NCI-H1048 (cell line): ENCODE measurements at regions not wholly inside any gene's neighbourhood (a gene's known extent, or its start where the extent isn't known, plus 50 kb on each side); places are given as distances from the start of the nearest gene placed in this dataset.
"Not testable (repeated sequence)": the region's sequence is repeated elsewhere in the genome, so short reads cannot be mapped to it uniquely, and the experiment has no call there.

ENCODE experiments used
- DNase-seq: peaks from one replicate; lab custom pipeline; 2025; lab: John Stamatoyannopoulos, UW

DNA sequence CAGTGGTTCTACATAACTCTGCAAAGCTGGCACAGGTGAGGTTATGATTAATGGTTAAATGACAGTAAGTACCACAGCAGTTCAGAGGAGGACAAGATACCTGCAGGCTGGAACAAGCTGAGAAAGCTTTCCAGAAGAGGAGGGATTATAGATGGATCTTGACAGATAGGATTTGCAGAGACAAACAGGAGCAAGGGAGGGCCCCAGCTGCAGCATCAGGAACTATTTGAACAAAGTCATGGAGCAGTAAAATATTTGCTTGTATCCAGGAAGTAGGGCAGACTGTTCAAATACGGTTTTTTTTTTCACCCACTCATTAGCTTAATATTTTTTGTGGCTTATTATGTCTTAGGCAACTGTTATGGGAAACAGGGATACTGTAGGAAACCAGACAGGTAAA, 144.4 kb upstream of the MAN1A1 start:
- no peak for DNase-seq

DNA sequence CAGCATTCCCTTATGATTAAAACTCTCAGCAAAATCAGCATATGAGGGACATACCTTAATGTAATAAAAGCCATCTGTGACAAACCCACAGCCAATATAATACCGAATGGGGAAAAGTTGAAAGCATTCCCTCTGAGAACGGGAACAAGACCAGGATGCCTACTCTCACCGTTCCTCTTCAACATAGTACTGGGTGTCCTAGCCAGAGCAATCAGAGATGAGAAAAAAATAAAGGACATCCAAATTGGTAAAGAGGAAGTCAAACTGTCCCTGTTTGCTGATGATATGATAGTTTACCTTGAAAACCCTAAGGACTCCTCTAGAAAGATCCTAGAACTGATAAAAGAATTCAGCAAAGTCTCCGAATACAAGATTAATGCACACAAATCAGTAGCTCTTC, 141.6 kb upstream of the MAN1A1 start:
- DNase-seq, result not testable (repeated sequence)

DNA sequence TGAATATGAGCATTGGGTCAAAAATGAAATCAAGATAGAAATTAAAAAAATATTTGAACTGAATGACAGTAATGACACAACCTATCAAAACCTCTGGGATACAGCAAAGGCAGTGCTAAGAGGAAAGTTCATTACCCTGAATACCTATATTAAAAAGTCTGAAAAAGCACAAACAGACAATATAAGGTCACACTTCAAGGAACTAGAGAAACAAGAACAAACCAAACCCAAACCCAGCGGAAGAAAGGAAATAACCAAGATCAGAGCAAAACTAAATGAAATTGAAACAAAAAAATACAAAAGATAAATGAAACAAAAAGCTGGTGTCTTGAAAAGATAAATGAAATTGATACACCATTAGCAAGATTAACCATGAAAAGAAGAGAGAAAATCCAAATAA, 140.5 kb upstream of the MAN1A1 start:
- DNase-seq, result not testable (repeated sequence)

DNA sequence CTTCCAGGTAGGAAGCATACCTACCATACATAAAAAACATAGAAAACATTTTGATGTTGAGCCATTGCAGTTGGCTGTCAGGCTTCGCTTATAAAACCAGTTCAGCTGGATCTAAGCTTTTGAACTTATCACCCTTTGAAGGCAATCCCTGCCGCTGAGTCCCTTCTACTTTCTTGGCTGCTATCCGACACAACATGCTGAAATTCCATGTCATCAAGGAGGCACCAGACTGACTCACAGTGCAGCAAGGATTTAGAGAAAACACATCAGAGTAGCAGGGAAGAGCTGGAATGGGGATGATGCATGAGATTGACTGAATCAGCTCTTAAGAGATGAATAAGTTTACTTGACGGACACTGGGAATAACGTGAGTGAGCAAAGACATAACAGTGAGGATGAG, 135.0 kb upstream of the MAN1A1 start:
- DNase-seq, result no peak

DNA sequence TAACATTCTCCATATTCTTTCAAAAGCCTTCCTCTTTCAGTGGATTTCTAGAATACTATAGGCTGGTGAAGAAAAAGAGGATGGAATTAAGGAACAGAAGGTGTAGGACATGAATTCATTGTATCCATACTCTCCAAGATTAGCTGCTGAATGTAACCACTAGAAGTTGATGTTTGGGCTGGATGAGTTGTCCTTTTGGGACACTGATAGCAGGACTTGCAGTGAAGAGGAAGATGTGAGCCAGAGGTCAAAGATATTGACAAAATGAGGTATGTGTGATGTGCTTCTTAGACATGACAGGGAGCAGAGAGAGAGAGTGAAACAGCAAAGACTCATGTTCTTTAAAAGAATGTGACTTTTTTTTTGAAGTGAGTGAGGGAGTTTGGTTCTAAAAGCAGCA, 134.3 kb upstream of the MAN1A1 start:
- DNase-seq, result no peak

DNA sequence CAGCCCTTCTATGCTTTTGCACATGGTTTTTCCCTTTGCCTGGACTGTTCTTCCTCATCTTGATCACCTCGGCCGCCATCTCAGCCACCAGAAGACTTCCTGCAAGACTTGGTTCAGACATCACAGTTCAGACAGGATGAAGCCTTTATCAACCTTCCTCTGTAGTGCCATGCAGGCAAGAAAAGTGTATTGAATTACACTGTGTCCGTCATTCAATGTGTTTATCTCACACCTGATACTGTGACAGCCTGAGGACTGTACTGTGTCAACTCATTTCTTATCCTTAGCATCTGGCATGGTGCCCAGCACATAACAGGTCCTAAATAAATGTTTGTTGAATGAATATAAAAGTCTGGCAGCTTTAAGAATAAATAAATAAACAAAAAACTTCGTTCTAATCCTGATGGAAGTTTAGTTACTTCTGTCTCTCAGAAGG, 133.3 kb upstream of the MAN1A1 start:
- no peak for DNase-seq

DNA sequence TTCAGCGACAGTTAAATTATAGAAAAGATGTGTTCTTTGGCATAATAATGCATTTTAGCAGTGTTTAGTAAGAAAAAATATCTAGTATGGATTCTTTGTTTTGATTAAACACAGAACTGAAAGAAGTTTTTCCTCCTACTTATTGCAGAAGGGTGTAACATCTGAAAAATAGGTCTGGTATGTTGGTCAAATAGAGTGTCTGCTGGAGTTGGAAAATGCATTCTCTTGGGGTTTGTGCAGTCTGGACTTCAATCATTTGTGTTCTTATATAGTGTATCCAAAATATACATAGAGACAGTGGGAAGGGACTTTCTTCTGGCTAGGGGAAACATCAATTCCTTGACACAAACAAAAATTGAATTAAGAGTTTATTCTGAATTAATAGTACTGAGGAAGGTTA, 132.4 kb upstream of the MAN1A1 start:
- DNase-seq, result no peak

DNA sequence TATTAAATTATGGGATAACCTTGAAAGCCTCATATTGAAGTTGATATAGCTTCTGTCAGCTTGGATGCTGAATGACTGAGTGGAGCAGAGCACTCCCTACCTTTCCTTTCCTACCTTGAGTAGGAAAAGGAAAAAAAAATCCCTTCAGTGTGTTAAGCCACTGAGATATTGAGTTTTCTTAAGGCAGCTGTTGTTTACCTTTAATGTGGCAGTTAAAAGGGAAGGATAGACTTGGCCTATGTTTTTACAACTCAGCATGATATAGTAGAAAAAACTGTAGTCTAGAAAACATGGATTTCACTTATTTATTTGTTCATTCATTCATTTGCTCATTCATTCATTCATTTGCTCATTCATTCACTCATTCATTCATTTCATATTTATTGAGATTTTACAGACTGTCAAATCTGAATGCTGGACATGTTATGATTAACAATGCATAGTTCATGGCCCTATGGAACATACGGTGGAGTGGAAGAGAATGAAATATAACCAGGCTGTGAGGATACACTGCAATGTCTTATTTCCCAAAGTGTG, 131.5 kb upstream of the MAN1A1 start:
- no peak for DNase-seq

DNA sequence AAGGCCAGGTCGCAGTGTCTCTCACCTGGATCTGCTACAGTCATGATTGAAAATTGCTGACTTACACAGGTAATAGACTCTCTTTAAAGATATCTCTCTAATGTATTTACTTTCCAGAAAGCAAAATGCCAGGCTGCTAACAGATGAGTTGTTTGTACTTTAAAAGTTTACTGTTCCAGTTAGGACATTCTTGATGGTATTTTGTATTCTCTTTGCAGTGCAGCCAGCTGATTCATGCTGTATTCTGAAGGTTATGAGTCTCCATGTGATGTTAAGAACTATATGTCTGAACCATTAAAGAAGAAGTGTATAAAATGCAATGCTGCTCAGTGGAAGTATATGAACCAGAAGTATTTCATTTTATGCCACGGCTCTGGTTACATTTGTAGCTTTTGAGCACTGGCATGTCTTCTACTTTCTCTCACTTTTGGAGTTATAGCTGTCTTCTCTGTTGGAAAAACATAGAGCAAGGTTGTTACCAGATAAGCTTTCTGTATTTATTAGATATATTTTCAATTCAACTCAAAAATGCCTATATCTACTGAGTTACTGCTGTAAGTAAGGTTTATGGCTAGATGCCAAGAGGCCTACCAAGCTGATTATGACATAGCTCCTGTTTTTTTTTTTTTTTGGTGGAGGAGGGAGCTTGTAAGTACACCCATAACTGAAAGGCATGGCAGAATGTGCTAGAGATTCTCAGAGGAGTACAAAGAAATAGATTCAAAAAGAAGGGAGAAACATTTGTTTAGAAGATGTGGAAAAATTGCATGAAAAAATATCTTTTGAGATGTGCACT, 130.5 kb upstream of the MAN1A1 start:
- DNase-seq, result no peak

DNA sequence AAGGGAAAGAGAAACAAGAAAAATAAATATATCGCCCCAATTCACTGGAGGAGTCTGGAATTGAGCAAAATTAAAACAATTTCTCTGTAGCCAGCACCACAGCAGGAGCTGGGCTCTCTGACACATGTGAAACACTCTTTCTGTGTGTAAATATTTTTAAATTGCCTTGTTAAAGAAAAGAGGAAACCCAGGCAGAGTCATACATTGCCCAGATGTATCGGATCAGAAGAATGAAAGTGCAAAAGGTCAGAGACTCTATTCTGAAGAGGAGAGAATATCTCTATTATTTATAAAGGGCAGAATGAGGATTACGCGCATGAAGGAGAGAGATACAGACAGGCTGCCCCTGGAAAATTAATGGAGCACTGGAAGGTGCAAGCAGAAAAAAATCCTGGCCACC, 127.0 kb upstream of the MAN1A1 start:
- DNase-seq, result no peak

DNA sequence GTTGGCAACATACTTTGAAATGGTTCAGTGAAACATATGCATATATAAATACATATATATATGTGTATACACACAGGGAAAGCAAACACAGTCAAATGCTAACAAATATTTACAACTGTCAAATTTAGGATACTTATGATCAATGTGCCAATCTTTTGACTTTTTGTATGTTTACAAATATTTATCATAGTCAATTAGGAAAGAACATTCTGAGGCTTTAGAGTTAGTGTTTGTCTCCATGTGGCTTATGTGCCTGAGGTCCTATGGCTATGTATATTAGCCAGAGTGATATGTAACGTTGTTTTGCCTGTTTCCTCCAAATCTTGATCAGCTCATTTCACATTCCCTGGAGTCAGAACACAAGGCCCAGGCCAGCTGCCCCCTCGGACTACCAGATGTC, 126.5 kb upstream of the MAN1A1 start:
- DNase-seq, result no peak

DNA sequence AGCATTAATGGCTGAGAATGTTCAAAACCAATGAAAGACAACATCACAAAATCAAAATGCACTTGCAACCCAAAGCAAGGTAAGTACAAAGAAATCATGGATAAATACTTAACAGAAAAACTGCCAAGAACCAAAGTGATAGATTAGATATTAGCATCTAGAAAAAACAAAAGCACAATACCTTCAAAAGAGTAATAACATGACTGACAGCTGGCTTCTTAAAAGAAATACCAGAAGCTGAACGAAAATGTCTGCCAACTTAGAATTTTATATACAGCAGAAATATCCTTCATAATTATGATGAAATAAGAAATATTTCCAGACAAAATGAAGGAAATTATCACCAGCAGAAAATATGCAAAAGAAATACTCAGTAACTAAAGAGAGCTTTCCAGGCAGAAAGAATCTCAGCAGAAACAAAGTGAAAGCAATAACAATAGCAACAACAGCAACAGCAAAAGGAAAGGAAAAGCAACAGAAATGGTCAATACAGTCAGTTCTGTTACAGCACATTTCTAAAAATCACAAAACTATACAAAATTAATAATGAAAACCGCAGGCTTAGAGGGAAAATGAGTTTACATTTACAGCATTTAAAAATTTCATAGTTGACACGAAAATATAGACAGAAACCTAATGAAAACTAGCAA, 121.5 kb upstream of the MAN1A1 start:
- no peak for DNase-seq

DNA sequence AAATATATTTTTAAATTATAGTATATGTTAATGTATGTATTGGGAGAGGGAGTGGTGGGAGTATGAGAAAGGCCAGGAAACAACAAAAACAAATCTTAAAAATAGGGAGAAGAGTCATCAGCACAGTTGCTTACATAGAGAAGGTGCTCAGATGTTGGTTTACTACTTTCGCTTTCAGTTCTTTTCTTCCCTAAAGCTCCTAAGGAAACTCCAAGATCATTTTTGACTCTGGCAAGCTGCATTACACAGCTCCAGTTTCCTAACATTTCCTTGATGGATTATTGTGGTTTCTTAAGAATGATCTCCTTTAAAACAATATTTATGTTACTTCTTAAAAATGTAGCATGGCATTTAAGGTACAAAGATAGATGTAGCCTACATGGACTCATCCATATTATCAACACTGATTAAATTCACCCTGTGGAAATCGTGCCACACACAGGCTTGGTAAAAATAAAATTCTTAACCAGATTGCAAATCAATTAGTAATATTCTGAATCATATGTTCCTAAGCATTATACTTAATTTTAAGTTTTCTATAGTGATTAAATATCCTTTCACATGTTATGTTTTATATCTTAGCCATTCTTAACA, 118.0 kb upstream of the MAN1A1 start:
- DNase-seq, result no peak

DNA sequence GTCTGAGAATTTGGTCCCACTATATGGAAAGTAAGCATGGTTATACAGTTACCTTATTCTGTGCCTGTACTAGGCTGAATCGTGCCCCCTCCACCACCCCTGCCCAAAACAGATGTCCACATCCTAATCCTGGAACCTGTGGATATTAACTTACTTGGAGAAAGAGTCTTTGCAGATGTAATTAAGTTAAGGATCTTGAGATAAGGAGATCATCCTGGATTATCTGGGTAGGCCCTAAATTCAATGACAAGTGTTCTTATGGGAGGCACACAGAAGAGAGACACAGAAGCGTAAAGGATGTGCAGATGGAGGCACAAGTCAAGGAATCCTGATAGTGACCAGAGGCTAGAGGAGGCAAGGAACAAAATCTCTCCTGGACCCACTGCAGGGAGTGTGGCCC, 116.7 kb upstream of the MAN1A1 start:
- DNase-seq, result no peak

DNA sequence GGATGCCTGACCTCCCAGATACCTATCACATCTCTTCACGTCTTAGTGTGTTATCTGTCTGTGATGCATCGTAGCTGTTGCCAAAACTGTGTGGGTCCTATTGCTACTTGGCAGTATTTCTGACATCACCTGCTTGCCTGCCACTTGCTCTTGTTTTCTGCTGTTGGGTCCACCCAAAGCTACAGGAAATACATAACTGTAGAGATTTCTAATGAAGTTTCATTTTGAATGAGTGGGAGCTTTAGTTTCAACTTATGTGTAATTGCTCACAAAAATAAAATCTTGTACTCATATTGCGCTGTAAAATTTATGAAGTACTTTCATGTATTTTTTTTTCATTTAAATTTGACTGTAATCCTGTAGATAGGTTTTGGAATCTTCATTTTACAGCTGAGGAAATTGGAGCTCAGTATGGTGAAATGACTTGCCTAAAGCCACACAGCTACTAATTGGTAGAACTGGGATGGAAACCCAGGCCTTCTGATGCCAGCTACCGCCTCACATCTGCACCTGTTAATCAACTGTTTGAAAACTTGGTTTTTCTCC, 113.6 kb upstream of the MAN1A1 start:
- no peak for DNase-seq

DNA sequence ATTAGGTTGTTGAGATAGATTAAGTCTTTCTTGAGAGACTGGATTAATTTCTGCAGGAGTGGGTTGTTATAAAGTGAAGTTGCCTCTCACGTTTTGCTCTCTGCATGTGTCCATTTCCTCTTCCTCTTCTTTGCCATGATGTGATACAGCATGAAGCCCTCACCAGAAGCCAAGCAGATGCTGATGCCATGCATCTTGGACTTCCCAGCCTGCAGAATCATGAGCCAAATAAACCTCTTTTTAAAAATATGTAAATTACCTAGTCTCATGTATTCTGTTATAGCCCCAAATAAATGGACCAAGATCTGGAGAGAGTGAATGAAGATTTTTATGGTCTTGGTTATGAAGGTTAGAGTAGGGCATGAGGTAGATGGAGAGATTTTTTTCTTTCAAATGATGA, 111.6 kb upstream of the MAN1A1 start:
- DNase-seq, result no peak

DNA sequence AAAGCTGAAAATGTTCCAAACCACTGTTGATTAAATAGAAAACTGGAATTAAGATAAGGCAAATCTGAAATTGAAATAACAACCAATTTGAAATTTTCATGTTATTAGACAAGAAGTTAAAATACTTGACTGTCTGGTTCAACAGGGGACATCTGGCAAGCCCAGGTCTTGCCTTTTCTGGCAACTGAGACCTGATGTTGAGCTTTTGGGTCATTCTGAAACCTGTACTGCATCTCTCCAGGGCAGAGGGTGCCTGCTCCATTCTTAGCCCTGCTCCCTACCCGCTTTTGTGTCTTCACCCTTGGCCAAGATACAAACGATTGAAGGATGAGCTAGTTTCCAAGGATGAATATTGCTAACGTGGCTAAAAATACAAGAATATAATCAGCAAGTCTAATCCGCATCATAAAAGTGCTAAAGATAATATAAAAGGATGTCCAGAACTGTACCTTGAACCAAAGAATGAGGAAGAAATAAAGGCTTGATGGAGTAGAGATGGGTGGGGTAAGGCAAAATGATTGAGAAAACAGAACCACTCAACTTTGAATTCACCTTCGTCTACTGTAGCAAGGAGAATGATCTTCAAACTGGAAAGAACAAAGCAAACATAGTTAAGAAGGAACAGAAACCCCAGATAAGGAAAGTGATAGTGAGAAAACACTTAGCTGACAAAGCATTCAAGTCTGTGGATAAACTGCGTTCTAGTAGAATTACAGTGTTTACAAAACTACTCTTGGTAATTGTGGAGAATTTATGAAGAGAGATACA, 109.8 kb upstream of the MAN1A1 start:
- no peak for DNase-seq

DNA sequence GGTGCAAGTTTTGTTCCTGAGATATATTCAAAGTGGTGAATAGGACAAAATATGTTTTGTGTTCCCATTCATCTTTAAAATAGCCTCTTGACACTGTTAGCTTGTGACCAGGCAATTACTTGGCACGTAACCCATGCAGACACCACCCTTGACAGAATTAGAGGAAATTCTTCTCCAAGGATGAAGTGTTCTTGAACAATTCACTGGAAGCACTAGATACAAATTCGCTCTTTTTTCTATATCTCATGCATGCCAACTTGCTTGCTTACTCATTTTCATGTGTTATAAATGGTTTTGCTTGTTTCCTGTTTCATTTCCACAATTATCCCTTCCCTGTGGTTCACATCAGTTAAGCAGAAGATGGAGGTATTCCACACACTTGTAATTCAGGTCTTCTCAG, 105.2 kb upstream of the MAN1A1 start:
- DNase-seq, result no peak

DNA sequence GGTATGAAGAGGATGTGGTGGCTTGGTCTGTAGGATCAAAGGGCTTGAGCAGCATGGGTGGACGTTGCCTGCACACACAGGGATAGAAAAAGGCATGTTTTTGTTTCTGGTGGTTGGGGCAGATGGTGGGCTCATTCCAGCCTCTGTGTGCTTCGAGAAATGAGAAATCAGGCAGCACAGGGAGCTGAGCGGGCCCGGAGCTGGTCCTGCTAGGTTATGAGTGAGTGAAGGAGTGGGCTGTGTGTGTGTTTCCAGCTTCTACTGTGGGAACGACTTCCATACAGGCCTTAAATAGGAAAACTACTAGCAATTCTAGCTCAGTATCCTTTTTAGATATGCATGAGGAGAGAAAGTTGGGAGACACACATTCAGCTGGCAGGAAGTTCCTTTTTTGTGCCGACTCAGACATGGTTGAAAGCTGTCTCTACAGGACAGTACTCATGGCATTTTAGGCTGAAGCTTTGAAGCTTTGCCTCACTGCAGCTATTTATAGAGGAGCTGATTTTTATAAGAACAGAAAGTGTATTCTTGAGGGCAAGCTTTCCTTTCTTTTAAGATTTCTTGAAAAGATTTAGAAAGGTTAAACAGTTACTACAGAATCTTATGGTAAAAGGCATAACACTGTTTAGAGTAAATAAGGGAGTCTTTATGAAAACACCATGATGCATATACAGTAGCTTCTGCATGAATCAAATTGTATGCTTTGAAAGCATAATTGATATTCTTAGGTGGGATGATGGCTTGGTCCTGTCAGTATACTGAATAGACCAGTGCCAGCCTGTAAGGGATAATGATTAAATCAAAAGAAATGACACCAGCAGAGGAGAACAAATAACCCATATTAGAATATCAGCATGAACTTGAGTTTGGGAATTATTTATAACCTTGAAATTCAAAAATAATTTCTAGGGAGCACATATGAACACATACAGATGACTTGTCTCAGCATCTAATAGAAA, 104.0 kb upstream of the MAN1A1 start:
- no peak for DNase-seq

DNA sequence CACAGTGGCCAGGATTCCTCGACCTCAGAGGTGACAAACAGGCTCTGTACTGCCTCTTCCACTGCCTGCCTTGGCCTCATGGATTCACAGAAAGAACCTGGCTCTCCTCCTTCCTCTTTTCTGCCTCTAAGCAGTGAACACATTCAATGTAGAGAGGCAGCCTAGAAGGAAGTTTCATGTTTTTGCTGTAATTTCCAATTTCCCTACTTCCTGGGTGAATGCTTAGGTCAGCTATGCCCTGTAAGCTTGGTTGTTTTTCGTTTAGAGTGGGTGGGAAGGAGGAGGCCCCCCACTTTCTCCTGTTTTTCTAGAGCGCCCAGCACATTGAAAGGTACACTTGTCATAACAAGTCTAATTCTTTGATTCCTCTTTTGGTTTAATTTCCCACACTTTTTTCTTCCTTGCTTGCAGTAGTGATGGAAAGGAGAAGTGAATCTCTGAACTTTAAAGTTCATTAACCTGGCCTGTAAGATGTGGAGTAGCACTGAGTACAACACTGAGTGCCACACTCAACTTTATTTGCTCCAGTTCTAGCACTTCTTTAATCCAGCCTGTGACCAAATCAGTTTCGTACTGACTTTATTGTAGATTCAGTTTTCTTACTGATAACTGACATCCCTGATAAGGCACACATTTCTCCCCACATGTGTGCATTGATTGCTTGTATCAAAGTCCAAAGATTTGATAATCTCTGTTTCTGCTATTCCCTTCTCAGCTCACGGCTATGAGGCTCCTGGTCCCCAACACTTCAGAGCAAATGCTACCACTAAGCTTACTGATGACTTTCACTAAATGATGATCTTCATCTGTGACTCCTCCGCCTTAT, 100.0 kb upstream of the MAN1A1 start:
- no peak for DNase-seq
